ENCODE measurements at regions not wholly inside any gene's neighbourhood (a gene's known extent, or its start where the extent isn't known, plus 50 kb on each side); places are given as distances from the start of the nearest gene placed in this dataset.

DNA sequence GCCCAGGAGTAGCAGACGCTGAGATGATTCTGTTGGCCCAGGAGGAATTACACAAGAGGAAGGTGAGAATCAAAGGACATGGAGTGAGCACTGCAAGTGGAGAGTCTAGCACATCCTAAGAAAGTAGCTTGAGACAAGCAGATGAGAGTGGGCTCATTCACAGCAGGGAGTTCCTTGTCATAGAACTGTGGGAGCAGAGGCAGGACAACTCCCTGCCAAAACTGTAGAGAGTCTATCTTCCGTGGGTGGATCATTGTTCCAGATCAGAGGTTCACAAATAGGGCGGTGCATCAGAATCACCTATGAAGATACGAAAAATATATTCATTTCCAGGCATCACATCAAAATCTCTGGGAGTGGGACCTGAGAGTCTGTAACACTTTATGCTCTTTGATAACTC is 288.9 kb upstream of the C16orf82 start:
- TF ChIP-seq POLR2A (IDR thresholded peaks at IDR 0.05) = no peak
- TF ChIP-seq, protein P1, sequence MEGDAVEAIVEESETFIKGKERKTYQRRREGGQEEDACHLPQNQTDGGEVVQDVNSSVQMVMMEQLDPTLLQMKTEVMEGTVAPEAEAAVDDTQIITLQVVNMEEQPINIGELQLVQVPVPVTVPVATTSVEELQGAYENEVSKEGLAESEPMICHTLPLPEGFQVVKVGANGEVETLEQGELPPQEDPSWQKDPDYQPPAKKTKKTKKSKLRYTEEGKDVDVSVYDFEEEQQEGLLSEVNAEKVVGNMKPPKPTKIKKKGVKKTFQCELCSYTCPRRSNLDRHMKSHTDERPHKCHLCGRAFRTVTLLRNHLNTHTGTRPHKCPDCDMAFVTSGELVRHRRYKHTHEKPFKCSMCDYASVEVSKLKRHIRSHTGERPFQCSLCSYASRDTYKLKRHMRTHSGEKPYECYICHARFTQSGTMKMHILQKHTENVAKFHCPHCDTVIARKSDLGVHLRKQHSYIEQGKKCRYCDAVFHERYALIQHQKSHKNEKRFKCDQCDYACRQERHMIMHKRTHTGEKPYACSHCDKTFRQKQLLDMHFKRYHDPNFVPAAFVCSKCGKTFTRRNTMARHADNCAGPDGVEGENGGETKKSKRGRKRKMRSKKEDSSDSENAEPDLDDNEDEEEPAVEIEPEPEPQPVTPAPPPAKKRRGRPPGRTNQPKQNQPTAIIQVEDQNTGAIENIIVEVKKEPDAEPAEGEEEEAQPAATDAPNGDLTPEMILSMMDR (IDR thresholded peaks at IDR 0.05) = no peak
- H3K36me3 ChIP-seq = no peaks in the 10 kb centered on the region
- intact Hi-C loops (cut with DNase I) = no loop called here
- 78 to 85% methylated on average over 4 of the region's 4 CpGs for WGBS, 2 donors
- no peak overlapping the region for H3K27ac ChIP-seq
- H3K4me3 ChIP-seq (replicated peaks in 1 of 3) = no peak overlapping the region
- H3K9me3 ChIP-seq = no peaks in the 10 kb centered on the region
- no peaks in the 10 kb centered on the region for H3K27me3 ChIP-seq
- H3K4me1 ChIP-seq = no peaks in the 10 kb centered on the region
- DNase-seq = no peak

GRCh38 chr16:26787924-26788323 is 278.8 kb upstream of the C16orf82 start:
- TF ChIP-seq, protein P1 (IDR thresholded peaks at IDR 0.05) = no peak
- TF ChIP-seq POLR2A (IDR thresholded peaks at IDR 0.05) = no peak
- DNase-seq = no peak
- Histone ChIP-seq H3K27ac (no peak overlapping the region), H3K4me3 (replicated peaks in 1 of 3) (no peak overlapping the region), H3K27me3 (no peaks in the 10 kb centered on the region), H3K9me3 (no peaks in the 10 kb centered on the region), H3K36me3 (no peaks in the 10 kb centered on the region), H3K4me1 (no peaks in the 10 kb centered on the region)
- intact Hi-C loops (cut with DNase I) = no loop called here
- 54 to 65% methylated on average over 4 of the region's 4 CpGs for WGBS, 2 donors

DNA sequence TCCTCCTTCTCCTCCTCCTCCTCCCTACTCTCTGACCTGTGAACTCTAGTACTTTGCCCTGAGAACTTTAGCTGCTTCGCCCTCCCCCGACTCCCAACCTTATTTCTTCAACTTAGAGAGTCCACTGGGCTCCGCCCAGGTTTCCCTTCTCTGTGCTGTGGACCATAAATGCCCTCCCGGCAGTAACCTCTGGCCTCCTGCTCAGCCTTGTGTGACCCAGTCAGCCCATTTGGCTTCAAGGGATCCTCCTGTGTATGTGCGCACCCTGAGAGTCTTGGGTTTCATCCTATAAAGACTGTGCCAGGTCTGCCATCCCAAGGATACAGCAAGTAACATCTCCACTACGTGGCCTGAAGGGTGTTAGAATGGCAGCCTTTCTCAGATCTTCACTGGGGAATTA is 275.6 kb upstream of the C16orf82 start:
- Histone ChIP-seq H3K4me1 (no peaks in the 10 kb centered on the region), H3K4me3 (replicated peaks in 1 of 3) (no peak overlapping the region), H3K27me3 (no peaks in the 10 kb centered on the region), H3K27ac (no peak overlapping the region), H3K9me3 (no peaks in the 10 kb centered on the region), H3K36me3 (no peaks in the 10 kb centered on the region)
- TF ChIP-seq POLR2A (IDR thresholded peaks at IDR 0.05) = no peak
- TF ChIP-seq, protein P1 (IDR thresholded peaks at IDR 0.05) = no peak
- intact Hi-C loops (cut with DNase I) = no loop called here
- 46 to 56% methylated on average over 6 of the region's 6 CpGs for WGBS, 2 donors
- DNase-seq = no peak

GRCh38 chr16:26795184-26795583 is 271.5 kb upstream of the C16orf82 start:
- H3K9me3 ChIP-seq = no peaks in the 10 kb centered on the region
- H3K27me3 ChIP-seq = no peaks in the 10 kb centered on the region
- intact Hi-C loops (cut with DNase I) = no loop called here
- H3K4me1 ChIP-seq = no peaks in the 10 kb centered on the region
- TF ChIP-seq, protein P1 (IDR thresholded peaks at IDR 0.05) = no peak
- TF ChIP-seq POLR2A (IDR thresholded peaks at IDR 0.05) = no peak
- H3K36me3 ChIP-seq = no peaks in the 10 kb centered on the region
- no peak overlapping the region for H3K27ac ChIP-seq
- WGBS, 2 donors = 44 to 46% methylated on average over 3 of the region's 3 CpGs
- DNase-seq = no peak
- H3K4me3 ChIP-seq (replicated peaks in 1 of 3) = no peak overlapping the region

GRCh38 chr16:26801628-26802027 is 265.1 kb upstream of the C16orf82 start:
- H3K4me3 ChIP-seq (replicated peaks in 1 of 3) = no peak overlapping the region
- H3K9me3 ChIP-seq = no peaks in the 10 kb centered on the region
- intact Hi-C loops (cut with DNase I) = no loop called here
- H3K36me3 ChIP-seq = no peaks in the 10 kb centered on the region
- TF ChIP-seq, protein P1 (IDR thresholded peaks at IDR 0.05) = no peak
- TF ChIP-seq POLR2A (IDR thresholded peaks at IDR 0.05) = no peak
- H3K27ac ChIP-seq = no peak overlapping the region
- DNase-seq = no peak
- WGBS, 2 donors = 84 to 87% methylated on average over 3 of the region's 3 CpGs
- no peaks in the 10 kb centered on the region for H3K4me1 ChIP-seq
- H3K27me3 ChIP-seq = no peaks in the 10 kb centered on the region
